Esophagus squamous epithelium (tissue), 4 donors: ENCODE measurements at regions not wholly inside any gene's neighbourhood (a gene's known extent, or its start where the extent isn't known, plus 50 kb on each side); places are given as distances from the start of the nearest gene placed in this dataset.

Experiments
- CTCF ChIP-seq, 6 experiments: fragments of 450-650 bp in 4 of 6; fragments of 200-600 bp in 2 of 6; sonication (generic) in 2 of 6; IDR thresholded peaks; one replicate each; pipeline ENCODE4 v1.5.1; 2016 to 2019; ENCODE audit warnings: antibody characterized with exemption in 6 of 6, mild to moderate bottlenecking in 4 of 6, moderate library complexity in 4 of 6
- POLR2A ChIP-seq, 4 donors: fragments of 450-650 bp; IDR thresholded peaks; one replicate each; pipeline ENCODE4 v1.6.1; 2017; ENCODE audit warnings: antibody characterized with exemption in 4 of 4, mild to moderate bottlenecking in 4 of 4, moderate library complexity in 3 of 4

GRCh38 chr14:56004323-56004722, 113.9 kb upstream of the PELI2 start:
- no peak for TF ChIP-seq CTCF (IDR thresholded peaks at IDR 0.05)
- TF ChIP-seq POLR2A (IDR thresholded peaks at IDR 0.05): no peak
